ENCODE measurements at regions not wholly inside any gene's neighbourhood (a gene's known extent, or its start where the extent isn't known, plus 50 kb on each side); places are given as distances from the start of the nearest gene placed in this dataset.

DNA sequence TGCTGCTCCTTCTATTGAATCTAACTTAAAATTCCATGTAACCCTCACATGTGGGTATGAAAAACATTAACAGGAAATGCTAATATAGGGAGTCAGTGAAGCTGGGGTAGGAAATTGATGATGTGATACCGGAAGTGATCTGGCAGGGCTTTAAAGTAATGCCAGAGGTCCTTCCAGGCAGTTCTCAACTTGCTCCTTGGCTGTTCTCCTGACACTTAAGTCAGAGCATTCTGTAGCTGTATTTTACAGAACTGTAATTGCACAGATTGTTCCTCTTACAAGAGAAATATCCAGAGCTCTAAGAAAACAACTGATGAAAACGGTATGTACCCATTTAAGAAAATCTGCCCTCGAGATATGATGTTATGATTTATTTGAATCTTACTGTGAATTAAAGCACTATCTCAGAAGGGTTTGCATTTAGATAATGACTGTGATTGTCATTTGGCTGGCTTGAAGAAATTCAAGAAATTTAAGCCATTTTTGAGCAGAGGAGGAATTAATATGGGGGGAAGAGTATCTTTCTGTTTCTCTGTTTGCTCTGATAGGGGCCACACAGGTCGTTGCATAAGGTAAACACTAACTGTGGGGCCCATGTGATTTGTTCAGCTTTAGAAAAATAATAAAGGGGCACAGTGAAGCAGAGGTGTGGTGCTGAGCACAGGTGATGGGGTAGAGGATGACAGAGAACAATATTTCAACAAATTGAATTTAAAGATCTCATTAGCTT, 88.4 kb downstream of the BBS10 start:
- TF ChIP-seq EZH2 (optimal IDR thresholded peaks at IDR 0.05; ENCODE audit: low read depth, low read length) = no peak
- TF ChIP-seq, protein P1, sequence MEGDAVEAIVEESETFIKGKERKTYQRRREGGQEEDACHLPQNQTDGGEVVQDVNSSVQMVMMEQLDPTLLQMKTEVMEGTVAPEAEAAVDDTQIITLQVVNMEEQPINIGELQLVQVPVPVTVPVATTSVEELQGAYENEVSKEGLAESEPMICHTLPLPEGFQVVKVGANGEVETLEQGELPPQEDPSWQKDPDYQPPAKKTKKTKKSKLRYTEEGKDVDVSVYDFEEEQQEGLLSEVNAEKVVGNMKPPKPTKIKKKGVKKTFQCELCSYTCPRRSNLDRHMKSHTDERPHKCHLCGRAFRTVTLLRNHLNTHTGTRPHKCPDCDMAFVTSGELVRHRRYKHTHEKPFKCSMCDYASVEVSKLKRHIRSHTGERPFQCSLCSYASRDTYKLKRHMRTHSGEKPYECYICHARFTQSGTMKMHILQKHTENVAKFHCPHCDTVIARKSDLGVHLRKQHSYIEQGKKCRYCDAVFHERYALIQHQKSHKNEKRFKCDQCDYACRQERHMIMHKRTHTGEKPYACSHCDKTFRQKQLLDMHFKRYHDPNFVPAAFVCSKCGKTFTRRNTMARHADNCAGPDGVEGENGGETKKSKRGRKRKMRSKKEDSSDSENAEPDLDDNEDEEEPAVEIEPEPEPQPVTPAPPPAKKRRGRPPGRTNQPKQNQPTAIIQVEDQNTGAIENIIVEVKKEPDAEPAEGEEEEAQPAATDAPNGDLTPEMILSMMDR (IDR thresholded peaks at IDR 0.05; ENCODE audit: low read length) = no peak
- no peak for TF ChIP-seq EZH2phosphoT487 (IDR thresholded peaks at IDR 0.05; ENCODE audit: low read length)
